ENCODE measurements at regions not wholly inside any gene's neighbourhood (a gene's known extent, or its start where the extent isn't known, plus 50 kb on each side); places are given as distances from the start of the nearest gene placed in this dataset.

DNA sequence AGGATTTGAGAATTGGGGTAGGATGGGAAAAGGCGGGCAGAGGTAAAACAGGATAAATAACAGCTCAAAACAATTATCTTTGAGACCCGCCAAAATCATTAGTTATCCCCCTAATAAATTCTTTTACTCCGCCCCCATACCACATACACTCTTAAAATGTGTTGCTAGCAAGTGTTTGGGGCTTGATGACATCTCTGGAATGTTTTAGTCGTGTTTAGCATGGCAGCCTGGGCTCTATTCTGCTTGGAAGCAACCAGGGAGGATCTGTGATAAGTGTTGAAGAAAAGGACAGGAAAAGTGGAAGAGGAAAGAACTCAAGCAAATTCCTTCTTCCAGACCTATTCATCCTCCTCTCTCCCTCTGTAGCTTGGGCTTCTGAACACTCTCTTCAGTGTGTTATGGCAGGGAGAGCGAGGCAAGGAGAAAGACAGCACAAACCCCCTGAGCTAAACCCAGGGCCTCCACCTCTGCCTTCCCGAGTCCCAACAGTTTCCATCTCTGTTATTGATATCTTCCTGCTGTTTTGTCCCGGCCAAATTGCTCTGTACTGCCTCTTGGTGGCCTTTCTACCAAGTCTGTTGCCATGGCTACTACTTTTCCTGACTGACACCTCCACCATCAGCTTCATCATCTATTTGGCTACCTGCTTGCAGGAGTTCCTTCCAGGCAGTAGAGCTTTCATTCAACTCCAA, 135.8 kb downstream of the RPL22L1 start:
- no peak for DNase-seq (ENCODE audit: low read depth in 2 of 3, low spot score in 2 of 3)

GRCh38 chr3:170732660-170733245, 137.2 kb downstream of the RPL22L1 start:
- DNase-seq (ENCODE audit: low read depth in 2 of 3, low spot score in 2 of 3), result no peak

GRCh38 chr3:170731281-170731680, 138.7 kb downstream of the RPL22L1 start:
- no peak for DNase-seq (ENCODE audit: low read depth in 2 of 3, low spot score in 2 of 3)

DNA sequence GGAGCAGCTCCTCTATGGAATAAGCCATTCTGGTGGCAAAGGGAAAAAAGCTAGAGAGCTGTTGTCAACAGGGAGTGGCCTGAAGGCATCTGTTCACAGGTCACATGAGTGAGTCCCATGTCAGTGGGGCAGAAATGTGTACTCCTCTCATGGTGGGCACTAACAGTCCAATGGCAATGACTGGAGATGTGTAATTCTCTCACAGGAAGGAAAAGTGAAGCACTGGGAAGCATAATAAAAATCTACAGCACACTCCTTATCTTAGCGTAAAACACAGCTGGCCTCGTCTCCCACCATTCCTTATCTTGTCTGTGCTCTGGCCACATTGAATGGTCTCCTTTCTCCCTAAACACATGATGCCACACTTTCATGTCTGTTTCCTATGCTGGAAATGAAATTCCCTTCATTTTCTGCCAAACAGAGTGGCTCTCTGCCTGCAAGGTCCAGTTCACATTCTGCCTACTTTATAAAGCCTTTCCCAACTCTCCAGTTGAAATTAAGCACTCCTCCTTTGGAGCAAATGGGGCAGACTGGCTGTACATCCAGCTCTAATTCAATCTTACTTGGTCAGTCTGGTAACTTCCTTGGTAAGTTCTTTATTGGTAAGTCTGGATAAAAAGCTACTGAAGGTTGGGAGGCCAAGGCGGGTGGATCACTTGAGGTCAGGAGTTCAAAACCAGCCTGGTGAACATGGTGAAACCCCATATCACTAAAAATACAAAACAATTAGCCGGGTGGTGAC, 139.8 kb downstream of the RPL22L1 start:
- DNase-seq (ENCODE audit: low read depth in 2 of 3, low spot score in 2 of 3), result no peak

DNA sequence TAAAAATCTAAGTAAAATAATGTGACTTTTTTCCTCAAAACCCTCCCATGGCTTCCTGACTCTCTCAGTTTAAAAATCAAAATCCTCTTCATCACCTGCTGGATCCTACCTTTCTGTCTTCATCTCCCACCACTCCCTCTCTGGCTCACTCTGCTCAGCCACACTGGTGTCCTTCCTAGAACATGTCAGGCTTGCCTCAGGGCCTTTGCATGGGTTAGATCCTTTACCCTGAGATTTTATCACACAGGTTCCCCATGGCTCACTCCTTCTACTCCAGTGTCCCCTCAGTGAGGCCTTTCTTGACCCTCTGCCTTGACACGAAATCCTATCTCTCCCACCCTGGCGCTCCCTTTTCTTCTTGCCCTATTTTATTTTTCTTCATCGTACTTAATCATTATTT, 141.8 kb downstream of the RPL22L1 start:
- no peak for DNase-seq (ENCODE audit: low read depth in 2 of 3, low spot score in 2 of 3)

DNA sequence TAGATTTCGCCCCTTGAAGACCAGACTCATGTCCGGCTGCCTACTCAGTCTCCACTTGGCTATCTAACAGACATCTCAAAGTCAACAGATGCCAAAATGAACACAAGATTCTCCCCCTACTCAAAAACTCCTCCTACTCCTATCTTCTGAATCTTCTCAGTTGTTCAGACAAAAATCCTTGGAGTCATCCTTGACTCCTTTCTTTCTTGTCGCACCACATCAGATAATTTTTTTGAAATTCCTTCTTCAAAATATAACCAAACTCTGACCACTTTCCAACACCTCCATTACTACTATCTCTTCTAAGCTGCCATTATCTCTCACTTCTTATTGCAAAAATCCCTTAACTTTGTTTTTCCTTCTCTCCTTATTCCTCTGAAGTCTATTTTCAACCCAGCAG, 141.9 kb upstream of the SLC7A14 start:
- DNase-seq (ENCODE audit: low read depth in 2 of 3, low spot score in 2 of 3), result no peak

DNA sequence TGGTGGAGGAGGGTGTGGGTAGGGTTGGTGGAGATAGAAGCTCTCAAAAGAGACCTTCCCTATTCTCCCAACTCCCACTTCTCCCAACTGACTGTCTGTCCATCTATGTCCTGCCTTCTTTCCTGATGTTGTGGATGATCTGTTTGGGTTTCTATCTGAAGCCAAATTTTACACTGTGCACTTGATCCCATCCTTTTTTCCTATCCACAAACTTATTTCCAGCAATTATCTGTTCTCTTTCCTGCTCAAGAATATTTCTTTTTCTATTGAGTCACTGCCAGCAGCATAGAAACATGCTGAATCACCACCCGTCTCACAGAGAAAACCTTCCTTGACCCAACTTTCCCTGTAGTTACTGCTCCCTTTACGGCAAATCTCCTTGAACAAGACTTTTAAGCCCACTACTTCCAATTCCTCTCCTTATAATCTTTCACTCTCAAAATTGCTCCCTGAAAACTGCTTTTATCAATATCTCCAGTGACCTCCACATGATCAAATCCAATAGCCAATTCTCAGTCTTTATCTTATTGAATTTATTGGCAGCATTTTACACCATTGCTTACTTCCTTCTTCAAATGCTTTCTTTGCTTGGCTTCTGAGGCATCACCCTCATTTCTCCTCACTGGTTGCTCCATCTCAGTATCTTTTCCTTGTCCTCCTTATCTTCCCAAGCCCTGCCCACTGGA, 141.2 kb upstream of the SLC7A14 start:
- DNase-seq (ENCODE audit: low read depth in 2 of 3, low spot score in 2 of 3), result peak in 1 of 3 donors; percentile 29

- DNase-seq (ENCODE audit: low read depth in 2 of 3, low spot score in 2 of 3), result no peak
These were observed 139.4 kb upstream of the SLC7A14 start for GRCh38 chr3:170725285-170725731.

GRCh38 chr3:170724599-170725280, 138.9 kb upstream of the SLC7A14 start:
- DNase-seq (ENCODE audit: low read depth in 2 of 3, low spot score in 2 of 3), result no peak

GRCh38 chr3:170723241-170723640, 137.4 kb upstream of the SLC7A14 start:
- no peak for DNase-seq (ENCODE audit: low read depth in 2 of 3, low spot score in 2 of 3)

- DNase-seq (ENCODE audit: low read depth in 2 of 3, low spot score in 2 of 3), result no peak
These were observed 135.7 kb upstream of the SLC7A14 start for GRCh38 chr3:170721563-170721962.

DNA sequence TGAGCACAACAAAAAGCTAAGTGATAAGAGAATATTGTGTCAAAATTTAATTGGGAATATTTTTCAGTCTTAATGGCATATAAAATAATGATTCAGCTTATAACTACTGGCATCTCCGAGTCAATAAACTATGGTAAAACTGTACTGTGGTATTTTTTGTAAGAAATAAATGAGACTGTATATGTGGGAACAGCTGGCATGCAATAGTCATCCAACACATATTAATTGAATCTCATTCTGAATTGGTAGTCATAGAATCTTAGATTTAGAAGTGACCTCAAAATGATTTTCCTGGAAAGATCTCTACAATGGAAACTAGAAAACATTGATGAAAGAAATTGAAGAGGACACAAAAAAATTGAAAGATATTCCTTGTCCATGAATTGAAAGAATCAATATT, 133.4 kb upstream of the SLC7A14 start:
- no peak for DNase-seq (ENCODE audit: low read depth in 2 of 3, low spot score in 2 of 3)

DNA sequence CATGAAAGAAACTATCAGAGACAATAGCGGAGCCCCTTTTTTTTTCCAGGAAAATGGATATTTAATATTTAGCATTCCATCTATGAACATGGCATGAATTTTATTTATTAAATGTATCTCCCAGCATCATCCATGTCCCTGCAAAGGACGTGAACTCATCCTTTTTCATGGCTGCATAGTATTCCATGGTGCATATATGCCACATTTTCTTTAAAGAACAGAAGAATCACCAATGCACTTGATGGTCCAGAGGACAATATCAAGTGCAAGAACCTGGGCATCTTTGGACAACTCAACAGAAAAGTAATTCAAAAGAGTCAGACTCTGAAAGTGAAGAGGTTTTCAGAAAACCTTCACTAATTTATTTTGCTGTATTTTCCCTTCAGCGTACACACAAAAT, 133.0 kb upstream of the SLC7A14 start:
- no peak for DNase-seq (ENCODE audit: low read depth in 2 of 3, low spot score in 2 of 3)

- no peak for DNase-seq (ENCODE audit: low read depth in 2 of 3, low spot score in 2 of 3)
These were observed 131.8 kb upstream of the SLC7A14 start for GRCh38 chr3:170717410-170718402.

DNA sequence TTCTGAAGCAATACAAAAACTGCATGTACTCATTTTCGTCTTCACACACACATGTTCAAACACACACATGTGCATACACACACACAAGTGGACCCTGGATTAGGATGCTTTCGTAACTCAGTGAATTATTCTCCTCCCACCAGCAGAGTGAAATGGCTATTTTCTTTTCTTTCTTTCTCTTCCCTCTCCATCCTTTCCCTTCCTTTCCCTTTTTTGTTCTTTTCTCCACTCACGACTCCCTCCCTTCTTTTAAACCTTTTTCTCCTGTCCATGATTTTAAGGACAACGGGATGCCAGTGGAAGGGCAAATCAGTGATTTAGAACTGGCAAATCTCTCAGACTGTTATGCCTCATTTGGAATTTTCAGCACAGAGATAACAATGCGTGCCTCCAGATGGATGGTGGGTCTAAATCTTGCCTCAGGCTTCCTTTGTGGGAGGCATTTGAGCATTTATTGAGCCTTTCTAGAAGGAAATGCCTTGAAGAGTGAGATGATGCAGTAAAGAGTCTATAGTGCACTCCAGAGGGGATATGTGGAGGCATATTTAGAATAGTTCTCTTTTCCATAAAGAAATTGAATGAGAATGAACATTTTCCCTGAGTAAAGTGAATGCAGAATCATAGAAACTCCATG, 130.4 kb upstream of the SLC7A14 start:
- DNase-seq (ENCODE audit: low read depth in 2 of 3, low spot score in 2 of 3), result no peak

GRCh38 chr3:170714562-170715535, 129.0 kb upstream of the SLC7A14 start:
- DNase-seq (ENCODE audit: low read depth in 2 of 3, low spot score in 2 of 3), result no peak

DNA sequence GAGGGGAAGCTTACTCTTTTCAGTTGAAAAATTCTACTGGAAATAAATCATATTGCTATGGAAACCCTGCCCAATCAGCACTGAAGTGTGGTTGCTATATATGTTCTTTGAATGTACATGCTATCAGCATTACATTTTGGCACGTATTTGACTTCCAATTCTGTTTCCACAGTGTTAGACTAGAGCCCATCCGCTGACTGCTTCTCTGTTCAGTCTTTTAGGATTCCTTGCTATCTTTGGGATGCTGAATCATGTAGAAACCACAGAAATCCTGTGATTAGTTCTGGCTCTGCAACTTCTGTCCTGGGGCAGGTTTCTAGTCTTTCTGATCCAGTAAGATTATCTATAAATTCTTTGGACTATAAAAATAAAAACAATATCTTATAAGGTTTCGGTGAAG, 128.2 kb upstream of the SLC7A14 start:
- DNase-seq (ENCODE audit: low read depth in 2 of 3, low spot score in 2 of 3), result no peak

DNA sequence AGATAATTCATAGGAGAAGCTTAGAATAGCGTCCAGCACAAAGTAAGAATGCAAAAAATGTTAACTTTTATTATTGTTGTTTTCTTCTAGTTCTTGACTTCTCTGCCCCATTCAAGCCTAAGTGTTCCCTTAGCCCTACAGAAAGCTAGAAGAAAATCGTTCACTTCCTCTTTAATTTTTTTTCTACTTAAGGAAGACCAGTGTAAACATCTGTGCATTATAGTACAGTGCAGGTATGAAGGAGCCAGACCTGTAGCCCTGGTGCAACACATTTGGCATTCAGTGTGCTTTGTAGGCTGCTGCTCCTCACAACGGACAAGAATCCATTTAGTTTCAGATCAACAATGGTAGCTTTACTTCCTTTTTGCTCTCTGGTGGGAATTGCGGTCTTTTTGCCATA, 127.8 kb upstream of the SLC7A14 start:
- DNase-seq (ENCODE audit: low read depth in 2 of 3, low spot score in 2 of 3), result no peak
